Coronary artery (tissue), 2 donors: ENCODE measurements at regions not wholly inside any gene's neighbourhood (a gene's known extent, or its start where the extent isn't known, plus 50 kb on each side); places are given as distances from the start of the nearest gene placed in this dataset.
"Not testable (repeated sequence)": the region's sequence is repeated elsewhere in the genome, so short reads cannot be mapped to it uniquely, and the experiment has no call there.

ENCODE experiments used
- DNase-seq: peaks from one replicate; pipeline ENCODE4 v3.0.0-alpha.2; 2017; ENCODE audit warnings: low spot score
- H3K27ac ChIP-seq, 2 donors: fragments of 200-600 bp; sonication (generic); one replicate each; pipeline ENCODE4 v1.5.1; 2016 to 2019
- H3K4me3 ChIP-seq: fragments of 200-600 bp; sonication (generic); 2 replicates; pipeline ENCODE4 v1.5.1; 2016; ENCODE audit warnings: mild to moderate bottlenecking, moderate library complexity
- CTCF ChIP-seq: fragments of 200-600 bp; sonication (generic); IDR thresholded peaks from one replicate; pipeline ENCODE4 v1.5.1; 2019; ENCODE audit warnings: antibody characterized with exemption

GRCh38 chr7:9598411-9598810 is 1165.0 kb downstream of the NXPH1 start:
- DNase-seq, result no peak
- no peak overlapping the region for H3K27ac ChIP-seq
- no peak overlapping the region for H3K4me3 ChIP-seq
- no peak for TF ChIP-seq CTCF

GRCh38 chr7:9600974-9601373 is 1167.6 kb downstream of the NXPH1 start:
- TF ChIP-seq CTCF, result no peak
- no peak for DNase-seq
- H3K4me3 ChIP-seq, result no peak overlapping the region
- H3K27ac ChIP-seq, result no peak overlapping the region

- no peak overlapping the region for H3K27ac ChIP-seq
- no peak for DNase-seq
- H3K4me3 ChIP-seq, result no peak overlapping the region
- TF ChIP-seq CTCF, result no peak
Observed at GRCh38 chr7:9603291-9603690, 1169.9 kb downstream of the NXPH1 start.

- no peak for TF ChIP-seq CTCF
- Histone ChIP-seq H3K27ac (no peak overlapping the region), H3K4me3 (no peak overlapping the region)
Observed at GRCh38 chr7:9608560-9608959, 1175.2 kb downstream of the NXPH1 start.

GRCh38 chr7:9620899-9621298 is 1187.5 kb downstream of the NXPH1 start:
- not testable (repeated sequence) for H3K4me3 ChIP-seq, DNase-seq, H3K27ac ChIP-seq

More at GRCh38 chr7:9608560-9608959, 1175.2 kb downstream of the NXPH1 start:
- no peak for DNase-seq

- H3K27ac ChIP-seq, H3K4me3 ChIP-seq, DNase-seq: not testable (repeated sequence)
Observed at GRCh38 chr7:9621306-9621902, 1188.0 kb downstream of the NXPH1 start.

- Histone ChIP-seq H3K4me3 (no peak overlapping the region), H3K27ac (no peak overlapping the region)
- no peak for DNase-seq
- no peak for TF ChIP-seq CTCF
Observed at GRCh38 chr7:9621927-9622326, 1188.5 kb downstream of the NXPH1 start.

- no peak overlapping the region for H3K27ac ChIP-seq
- H3K4me3 ChIP-seq, result no peak overlapping the region
- no peak for TF ChIP-seq CTCF
- no peak for DNase-seq
Observed at GRCh38 chr7:9625953-9626352, 1192.5 kb downstream of the NXPH1 start.
